ENCODE measurements at regions not wholly inside any gene's neighbourhood (a gene's known extent, or its start where the extent isn't known, plus 50 kb on each side); places are given as distances from the start of the nearest gene placed in this dataset.

DNA sequence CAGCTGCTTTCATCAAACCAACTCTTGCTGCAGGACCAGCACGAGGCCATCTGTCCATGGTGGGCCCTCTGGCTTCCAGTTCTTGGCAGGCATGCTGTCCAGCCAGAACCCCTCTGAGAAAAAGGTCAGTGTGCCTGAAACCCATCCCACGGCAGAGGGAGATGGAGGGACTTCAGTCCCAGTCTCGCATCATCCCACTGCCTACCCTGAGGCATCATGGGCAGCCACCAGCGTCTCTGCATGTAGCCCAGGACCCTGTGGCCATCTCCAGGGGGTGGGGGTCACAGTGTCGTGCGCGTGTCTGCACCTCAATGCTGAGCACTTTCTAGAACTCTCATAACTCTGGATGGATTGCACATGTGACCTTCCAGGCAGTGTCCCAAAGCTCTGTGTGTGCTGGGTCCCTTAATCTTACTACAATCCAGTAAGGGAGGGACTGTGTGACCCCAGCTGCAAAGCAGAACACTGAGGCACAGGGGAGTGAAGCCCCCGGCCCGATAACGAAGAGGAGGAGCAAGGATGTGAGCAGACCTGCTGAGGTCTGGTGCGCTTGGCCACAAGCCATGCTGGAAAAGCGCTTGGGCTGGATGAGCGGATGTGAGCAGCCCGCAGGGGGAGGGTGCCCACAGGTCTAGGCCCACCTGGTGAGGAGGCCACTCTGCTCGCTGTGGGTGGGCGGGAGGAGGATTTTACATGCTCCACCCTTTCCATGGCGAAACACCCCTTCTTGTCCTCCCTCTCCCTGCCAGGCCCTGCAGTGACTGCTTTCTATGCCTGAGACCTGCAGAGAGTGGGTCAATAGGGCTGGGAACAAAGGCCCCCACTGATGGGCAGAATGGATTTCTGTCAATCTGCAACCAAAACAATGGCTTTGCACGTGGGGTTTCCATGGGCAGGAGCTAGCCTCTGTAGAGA is 1401.0 kb downstream of the BRD1 start:
- Histone ChIP-seq H3K27ac (no peak overlapping the region), H3K9me3 (no peaks in the 10 kb centered on the region), H3K36me3 (no peaks in the 10 kb centered on the region), H3K27me3 (no peaks in the 10 kb centered on the region), H3K4me1 (no peaks in the 10 kb centered on the region), H3K4me3 (no peak overlapping the region)
- TF ChIP-seq POLR2A (IDR thresholded peaks at IDR 0.05) (no peak), CTCF (IDR thresholded peaks at IDR 0.05) (no peak), EP300 (IDR thresholded peaks at IDR 0.05) (no peak)
- 70 to 75% methylated on average over 17 to 18 of the region's 18 CpGs for WGBS, 2 donors
- no peak for DNase-seq (ENCODE audit: low spot score in 2 of 2)

- Histone ChIP-seq H3K4me1 (no peaks in the 10 kb centered on the region), H3K4me3 (no peak overlapping the region), H3K36me3 (no peaks in the 10 kb centered on the region), H3K27ac (no peak overlapping the region), H3K9me3 (no peaks in the 10 kb centered on the region), H3K27me3 (no peaks in the 10 kb centered on the region)
- DNase-seq (ENCODE audit: low spot score in 2 of 2), result no peak
- WGBS, 2 donors, result 93 to 96% methylated on average over 12 of the region's 12 CpGs
- TF ChIP-seq POLR2A (IDR thresholded peaks at IDR 0.05) (no peak), EP300 (IDR thresholded peaks at IDR 0.05) (no peak), CTCF (IDR thresholded peaks at IDR 0.05) (no peak)
Measured at GRCh38 chr22:48425641-48426040, 1402.0 kb downstream of the BRD1 start.

DNA sequence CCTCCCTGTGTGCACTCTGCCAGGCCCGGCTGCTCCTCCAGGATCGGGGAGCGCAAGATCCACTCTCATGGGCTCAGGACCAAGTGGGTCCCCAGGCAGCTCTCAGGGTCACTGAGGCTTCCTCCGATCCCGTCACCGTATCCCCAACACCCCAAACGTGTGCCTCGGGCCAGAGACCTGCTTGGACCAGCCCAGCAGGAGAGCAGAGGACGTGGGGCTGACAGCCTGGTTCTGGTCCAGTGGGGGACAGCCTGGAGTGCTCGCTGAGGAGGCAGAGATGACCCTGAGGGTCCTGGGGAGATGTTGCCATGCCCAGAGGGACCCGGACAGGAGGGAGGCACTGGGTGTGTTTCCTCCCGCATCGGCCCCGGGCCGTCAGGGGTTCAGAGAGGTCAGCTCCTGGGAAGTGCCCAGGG is 1402.6 kb downstream of the BRD1 start:
- H3K4me1 ChIP-seq, result no peaks in the 10 kb centered on the region
- H3K27ac ChIP-seq, result no peak overlapping the region
- TF ChIP-seq CTCF (IDR thresholded peaks at IDR 0.05) (no peak), EP300 (IDR thresholded peaks at IDR 0.05) (no peak), POLR2A (IDR thresholded peaks at IDR 0.05) (no peak)
- 87 to 89% methylated on average over 12 to 15 of the region's 15 CpGs for WGBS, 2 donors
- H3K27me3 ChIP-seq, result no peaks in the 10 kb centered on the region
- no peak overlapping the region for H3K4me3 ChIP-seq
- no peak for DNase-seq (ENCODE audit: low spot score in 2 of 2)
- H3K9me3 ChIP-seq, result no peaks in the 10 kb centered on the region
- H3K36me3 ChIP-seq, result no peaks in the 10 kb centered on the region

DNA sequence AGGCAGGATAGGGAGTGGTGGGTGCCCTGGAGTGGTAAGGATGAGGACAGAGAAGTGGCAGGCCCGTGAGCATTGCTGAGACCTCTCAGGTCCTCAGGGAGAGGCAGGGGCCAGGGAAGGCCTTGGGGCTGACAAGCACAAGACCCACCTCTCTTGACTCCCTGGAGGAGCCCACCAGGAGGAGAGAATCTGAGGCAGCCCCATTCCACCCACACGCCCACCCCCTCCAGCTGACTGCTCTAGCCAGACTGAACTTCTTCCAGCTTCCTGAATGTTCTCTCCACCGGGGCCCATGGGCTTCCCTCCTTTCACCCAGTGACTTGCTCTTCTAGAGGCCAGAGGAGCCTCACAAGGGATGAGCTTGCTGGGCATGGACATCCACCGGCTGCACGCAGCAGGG is 1403.0 kb downstream of the BRD1 start:
- H3K4me3 ChIP-seq, result no peak overlapping the region
- H3K36me3 ChIP-seq, result no peaks in the 10 kb centered on the region
- no peaks in the 10 kb centered on the region for H3K27me3 ChIP-seq
- 73 to 89% methylated on average over 5 of the region's 5 CpGs for WGBS, 2 donors
- no peak for TF ChIP-seq CTCF (IDR thresholded peaks at IDR 0.05)
- no peak for TF ChIP-seq POLR2A (IDR thresholded peaks at IDR 0.05)
- TF ChIP-seq EP300 (IDR thresholded peaks at IDR 0.05), result no peak
- no peaks in the 10 kb centered on the region for H3K4me1 ChIP-seq
- no peaks in the 10 kb centered on the region for H3K9me3 ChIP-seq
- no peak for DNase-seq (ENCODE audit: low spot score in 2 of 2)
- H3K27ac ChIP-seq, result no peak overlapping the region

- DNase-seq (ENCODE audit: low spot score in 2 of 2), result no peak
- Histone ChIP-seq H3K27me3 (no peaks in the 10 kb centered on the region), H3K4me3 (no peak overlapping the region), H3K4me1 (no peaks in the 10 kb centered on the region), H3K27ac (no peak overlapping the region), H3K9me3 (no peaks in the 10 kb centered on the region), H3K36me3 (no peaks in the 10 kb centered on the region)
- TF ChIP-seq POLR2A (IDR thresholded peaks at IDR 0.05) (no peak), EP300 (IDR thresholded peaks at IDR 0.05) (no peak), CTCF (IDR thresholded peaks at IDR 0.05) (no peak)
- WGBS, 2 donors, result 84 to 89% methylated on average over 18 of the region's 18 CpGs
Measured at GRCh38 chr22:48424201-48424627, 1403.5 kb downstream of the BRD1 start.

All from tibial nerve (tissue), 4 donors.